SK-N-SH treated with all-trans-retinoic acid at 6 μM for 48 hours (cell line): ENCODE measurements at regions not wholly inside any gene's neighbourhood (a gene's known extent, or its start where the extent isn't known, plus 50 kb on each side); places are given as distances from the start of the nearest gene placed in this dataset.

Source experiments
- ATAC-seq: fragments of 200-7000 bp; cut with Tn5 transposase; 3 replicates; pipeline ENCODE4 v1.9.1; 2020; ENCODE audit warnings: mild to moderate bottlenecking, moderate library complexity
- ARNTL ChIP-seq: fragments of 450-650 bp; formaldehyde crosslinking; IDR thresholded peaks from 2 replicates; pipeline ENCODE4 v1.5.0; 2020; ENCODE audit warnings: low read depth, mild to moderate bottlenecking, moderate library complexity, borderline replicate concordance
- BACH2 ChIP-seq: fragments of 250-450 bp; sonication (Bioruptor Pico); IDR thresholded peaks from 2 replicates; pipeline ENCODE4 v1.9.0; 2021; ENCODE audit warnings: mild to moderate bottlenecking, borderline replicate concordance
- CSDC2 ChIP-seq: fragments of 250-450 bp; sonication (Bioruptor Pico); IDR thresholded peaks from 2 replicates; pipeline ENCODE4 v1.5.0; 2020; ENCODE audit warnings: mild to moderate bottlenecking, moderate library complexity
- ESRRG ChIP-seq: fragments of 250-450 bp; sonication (Bioruptor Pico); IDR thresholded peaks from 2 replicates; pipeline ENCODE4 v1.6.1; 2021; ENCODE audit warnings: mild to moderate bottlenecking
- GLIS3 ChIP-seq: fragments of 250-450 bp; sonication (Bioruptor Pico); IDR thresholded peaks from 2 replicates; pipeline ENCODE4 v1.5.0; 2020; ENCODE audit warnings: mild to moderate bottlenecking, moderate library complexity
- ISL1 ChIP-seq: fragments of 250-450 bp; sonication (Bioruptor Pico); IDR thresholded peaks from 2 replicates; pipeline ENCODE4 v2.1.2; 2022; ENCODE audit warnings: mild to moderate bottlenecking, moderate library complexity
- OSR1 ChIP-seq: fragments of 250-450 bp; sonication (Bioruptor Pico); IDR thresholded peaks from 2 replicates; pipeline ENCODE4 v1.8.0; 2022; ENCODE audit warnings: moderate library complexity, mild to moderate bottlenecking, inconsistent platforms
- POU6F1 ChIP-seq: fragments of 250-450 bp; sonication (Bioruptor Pico); IDR thresholded peaks from 2 replicates; pipeline ENCODE4 v1.8.0; 2021; ENCODE audit warnings: low read depth, mild to moderate bottlenecking, moderate library complexity, borderline replicate concordance
- PPARA ChIP-seq: fragments of 250-450 bp; sonication (Bioruptor Pico); IDR thresholded peaks from 2 replicates; pipeline ENCODE4 v1.5.0; 2020; ENCODE audit warnings: mild to moderate bottlenecking, borderline replicate concordance
- RARB ChIP-seq: fragments of 250-450 bp; sonication (Bioruptor Pico); IDR thresholded peaks from 2 replicates; pipeline ENCODE4 v1.8.0; 2021; ENCODE audit warnings: mild to moderate bottlenecking, moderate library complexity
- TCF4 ChIP-seq: fragments of 250-450 bp; sonication (Bioruptor Pico); IDR thresholded peaks from 2 replicates; pipeline ENCODE4 v1.8.0; 2021; ENCODE audit warnings: mild to moderate bottlenecking, moderate library complexity, borderline replicate concordance
- TOX ChIP-seq: fragments of 250-450 bp; sonication (Bioruptor Pico); IDR thresholded peaks from 2 replicates; pipeline ENCODE4 v1.8.0; 2021; ENCODE audit warnings: mild to moderate bottlenecking, moderate library complexity, borderline replicate concordance
- ZC3H10 ChIP-seq: fragments of 250-450 bp; sonication (Bioruptor Pico); IDR thresholded peaks from 2 replicates; pipeline ENCODE4 v1.5.1; 2021; ENCODE audit warnings: mild to moderate bottlenecking, moderate library complexity
- ZFP3 ChIP-seq: fragments of 250-450 bp; sonication (Bioruptor Pico); IDR thresholded peaks from 2 replicates; pipeline ENCODE4 v1.5.0; 2020; ENCODE audit warnings: mild to moderate bottlenecking, moderate library complexity
- ZFP30 ChIP-seq: fragments of 450-650 bp; formaldehyde crosslinking; IDR thresholded peaks from 2 replicates; pipeline ENCODE4 v1.5.0; 2022; ENCODE audit warnings: mild to moderate bottlenecking, moderate library complexity
- ZNF565 ChIP-seq: fragments of 450-650 bp; formaldehyde crosslinking; conservative IDR thresholded peaks from 2 replicates; pipeline ENCODE4 v1.5.0; 2020; ENCODE audit warnings: low read depth, mild to moderate bottlenecking, moderate library complexity
- ZNF70 ChIP-seq: fragments of 450-650 bp; formaldehyde crosslinking; IDR thresholded peaks from 2 replicates; pipeline ENCODE4 v1.5.0; 2020; ENCODE audit warnings: mild to moderate bottlenecking, moderate library complexity
- ZNF8 ChIP-seq: fragments of 450-650 bp; formaldehyde crosslinking; IDR thresholded peaks from 2 replicates; pipeline ENCODE4 v1.5.0; 2020; ENCODE audit warnings: mild to moderate bottlenecking, moderate library complexity
- TF ChIP-seq, protein P1 (sequence below): fragments of 250-450 bp; sonication (Bioruptor Pico); IDR thresholded peaks from 2 replicates; pipeline ENCODE4 v1.8.0; 2020; ENCODE audit warnings: mild to moderate bottlenecking, moderate library complexity, borderline replicate concordance
- TF ChIP-seq, protein P2 (sequence below): fragments of 250-450 bp; sonication (Bioruptor Pico); IDR thresholded peaks from 2 replicates; pipeline ENCODE4 v1.5.1; 2021; ENCODE audit warnings: mild to moderate bottlenecking, moderate library complexity
- TF ChIP-seq, protein P3 (sequence below): fragments of 250-450 bp; sonication (Bioruptor Pico); IDR thresholded peaks from 2 replicates; pipeline ENCODE4 v1.5.0; 2020; ENCODE audit warnings: mild to moderate bottlenecking, moderate library complexity
- TF ChIP-seq, protein P4 (sequence below): fragments of 250-450 bp; sonication (Bioruptor Pico); IDR thresholded peaks from 2 replicates; pipeline ENCODE4 v1.5.1; 2020; ENCODE audit warnings: low read depth, mild to moderate bottlenecking, moderate library complexity

DNA sequence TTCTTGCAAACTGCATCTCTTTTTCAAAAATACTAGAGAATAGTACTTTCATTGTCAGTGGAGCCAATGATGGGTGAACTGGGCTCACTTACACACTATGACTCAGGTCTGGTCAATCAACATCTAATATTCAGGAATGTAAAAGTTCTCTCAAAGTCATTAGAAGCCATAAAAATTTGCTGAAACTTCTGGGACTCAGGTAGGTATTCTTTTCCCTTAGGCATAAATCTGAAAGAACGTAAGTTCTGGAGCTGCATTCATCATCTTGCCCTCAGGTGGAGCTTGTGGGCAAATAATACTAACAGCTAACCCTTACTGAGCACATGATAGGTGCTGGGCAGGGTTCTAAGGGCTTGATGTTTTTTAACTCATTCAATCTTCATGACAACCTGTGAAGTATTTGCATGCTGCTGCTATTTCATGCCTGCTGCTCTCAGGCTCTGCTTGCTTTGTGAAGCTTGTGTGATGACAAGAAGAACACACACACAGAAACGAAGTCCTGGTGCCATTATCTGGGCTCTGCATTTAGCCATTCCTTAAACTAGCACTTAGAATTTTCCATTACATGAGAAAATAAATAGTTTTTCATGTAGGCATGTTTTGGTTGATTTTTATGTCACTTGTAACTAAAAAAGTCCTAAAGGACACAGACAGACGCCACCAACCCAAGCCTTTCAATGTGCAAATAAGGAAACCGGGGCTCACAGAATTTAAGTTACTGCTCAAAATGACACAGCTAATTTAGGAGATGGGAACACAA is 394.2 kb upstream of the LYPLAL1 start:
- ATAC-seq = peak; percentile 74
- TF ChIP-seq ZC3H10 (CRISPR knock-in tag) (no peak), ARNTL (no peak), TCF4 (no peak), ISL1 (CRISPR knock-in tag) (no peak), GLIS3 (no peak), RARB (no peak), ZNF70 (CRISPR knock-in tag) (no peak), PPARA (CRISPR knock-in tag) (no peak), ZFP30 (no peak), ESRRG (CRISPR knock-in tag) (no peak), OSR1 (CRISPR knock-in tag) (no peak), ZFP3 (CRISPR knock-in tag) (no peak), POU6F1 (CRISPR knock-in tag) (no peak), CSDC2 (CRISPR knock-in tag) (no peak), BACH2 (no peak), ZNF565 (no peak)
- TF ChIP-seq, protein P1, sequence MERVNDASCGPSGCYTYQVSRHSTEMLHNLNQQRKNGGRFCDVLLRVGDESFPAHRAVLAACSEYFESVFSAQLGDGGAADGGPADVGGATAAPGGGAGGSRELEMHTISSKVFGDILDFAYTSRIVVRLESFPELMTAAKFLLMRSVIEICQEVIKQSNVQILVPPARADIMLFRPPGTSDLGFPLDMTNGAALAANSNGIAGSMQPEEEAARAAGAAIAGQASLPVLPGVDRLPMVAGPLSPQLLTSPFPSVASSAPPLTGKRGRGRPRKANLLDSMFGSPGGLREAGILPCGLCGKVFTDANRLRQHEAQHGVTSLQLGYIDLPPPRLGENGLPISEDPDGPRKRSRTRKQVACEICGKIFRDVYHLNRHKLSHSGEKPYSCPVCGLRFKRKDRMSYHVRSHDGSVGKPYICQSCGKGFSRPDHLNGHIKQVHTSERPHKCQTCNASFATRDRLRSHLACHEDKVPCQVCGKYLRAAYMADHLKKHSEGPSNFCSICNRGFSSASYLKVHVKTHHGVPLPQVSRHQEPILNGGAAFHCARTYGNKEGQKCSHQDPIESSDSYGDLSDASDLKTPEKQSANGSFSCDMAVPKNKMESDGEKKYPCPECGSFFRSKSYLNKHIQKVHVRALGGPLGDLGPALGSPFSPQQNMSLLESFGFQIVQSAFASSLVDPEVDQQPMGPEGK (CRISPR knock-in tag) = no peak
- TF ChIP-seq, protein P2, sequence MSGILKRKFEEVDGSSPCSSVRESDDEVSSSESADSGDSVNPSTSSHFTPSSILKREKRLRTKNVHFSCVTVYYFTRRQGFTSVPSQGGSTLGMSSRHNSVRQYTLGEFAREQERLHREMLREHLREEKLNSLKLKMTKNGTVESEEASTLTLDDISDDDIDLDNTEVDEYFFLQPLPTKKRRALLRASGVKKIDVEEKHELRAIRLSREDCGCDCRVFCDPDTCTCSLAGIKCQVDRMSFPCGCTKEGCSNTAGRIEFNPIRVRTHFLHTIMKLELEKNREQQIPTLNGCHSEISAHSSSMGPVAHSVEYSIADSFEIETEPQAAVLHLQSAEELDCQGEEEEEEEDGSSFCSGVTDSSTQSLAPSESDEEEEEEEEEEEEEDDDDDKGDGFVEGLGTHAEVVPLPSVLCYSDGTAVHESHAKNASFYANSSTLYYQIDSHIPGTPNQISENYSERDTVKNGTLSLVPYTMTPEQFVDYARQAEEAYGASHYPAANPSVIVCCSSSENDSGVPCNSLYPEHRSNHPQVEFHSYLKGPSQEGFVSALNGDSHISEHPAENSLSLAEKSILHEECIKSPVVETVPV (CRISPR knock-in tag) = no peak
- TF ChIP-seq, protein P3, sequence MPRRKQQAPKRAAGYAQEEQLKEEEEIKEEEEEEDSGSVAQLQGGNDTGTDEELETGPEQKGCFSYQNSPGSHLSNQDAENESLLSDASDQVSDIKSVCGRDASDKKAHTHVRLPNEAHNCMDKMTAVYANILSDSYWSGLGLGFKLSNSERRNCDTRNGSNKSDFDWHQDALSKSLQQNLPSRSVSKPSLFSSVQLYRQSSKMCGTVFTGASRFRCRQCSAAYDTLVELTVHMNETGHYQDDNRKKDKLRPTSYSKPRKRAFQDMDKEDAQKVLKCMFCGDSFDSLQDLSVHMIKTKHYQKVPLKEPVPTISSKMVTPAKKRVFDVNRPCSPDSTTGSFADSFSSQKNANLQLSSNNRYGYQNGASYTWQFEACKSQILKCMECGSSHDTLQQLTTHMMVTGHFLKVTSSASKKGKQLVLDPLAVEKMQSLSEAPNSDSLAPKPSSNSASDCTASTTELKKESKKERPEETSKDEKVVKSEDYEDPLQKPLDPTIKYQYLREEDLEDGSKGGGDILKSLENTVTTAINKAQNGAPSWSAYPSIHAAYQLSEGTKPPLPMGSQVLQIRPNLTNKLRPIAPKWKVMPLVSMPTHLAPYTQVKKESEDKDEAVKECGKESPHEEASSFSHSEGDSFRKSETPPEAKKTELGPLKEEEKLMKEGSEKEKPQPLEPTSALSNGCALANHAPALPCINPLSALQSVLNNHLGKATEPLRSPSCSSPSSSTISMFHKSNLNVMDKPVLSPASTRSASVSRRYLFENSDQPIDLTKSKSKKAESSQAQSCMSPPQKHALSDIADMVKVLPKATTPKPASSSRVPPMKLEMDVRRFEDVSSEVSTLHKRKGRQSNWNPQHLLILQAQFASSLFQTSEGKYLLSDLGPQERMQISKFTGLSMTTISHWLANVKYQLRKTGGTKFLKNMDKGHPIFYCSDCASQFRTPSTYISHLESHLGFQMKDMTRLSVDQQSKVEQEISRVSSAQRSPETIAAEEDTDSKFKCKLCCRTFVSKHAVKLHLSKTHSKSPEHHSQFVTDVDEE (CRISPR knock-in tag) = no peak
- TF ChIP-seq, protein P4, sequence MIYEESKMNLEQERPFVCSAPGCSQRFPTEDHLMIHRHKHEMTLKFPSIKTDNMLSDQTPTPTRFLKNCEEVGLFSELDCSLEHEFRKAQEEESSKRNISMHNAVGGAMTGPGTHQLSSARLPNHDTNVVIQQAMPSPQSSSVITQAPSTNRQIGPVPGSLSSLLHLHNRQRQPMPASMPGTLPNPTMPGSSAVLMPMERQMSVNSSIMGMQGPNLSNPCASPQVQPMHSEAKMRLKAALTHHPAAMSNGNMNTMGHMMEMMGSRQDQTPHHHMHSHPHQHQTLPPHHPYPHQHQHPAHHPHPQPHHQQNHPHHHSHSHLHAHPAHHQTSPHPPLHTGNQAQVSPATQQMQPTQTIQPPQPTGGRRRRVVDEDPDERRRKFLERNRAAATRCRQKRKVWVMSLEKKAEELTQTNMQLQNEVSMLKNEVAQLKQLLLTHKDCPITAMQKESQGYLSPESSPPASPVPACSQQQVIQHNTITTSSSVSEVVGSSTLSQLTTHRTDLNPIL = no peak

GRCh38 chr1:218783131-218783530 is 390.5 kb upstream of the LYPLAL1 start:
- no peak for ATAC-seq
- TF ChIP-seq PPARA (CRISPR knock-in tag) (no peak), TOX (CRISPR knock-in tag) (no peak), ZNF565 (no peak), ZNF8 (CRISPR knock-in tag) (no peak)
- TF ChIP-seq, protein P2 (CRISPR knock-in tag) = no peak
- TF ChIP-seq, all 23 proteins: peak for 0
